ENCODE measurements at regions not wholly inside any gene's neighbourhood (a gene's known extent, or its start where the extent isn't known, plus 50 kb on each side); places are given as distances from the start of the nearest gene placed in this dataset.

- H3K9me3 Mint-ChIP-seq (ENCODE audit: unreplicated experiment), result peaks cover 16% of the 10 kb centered on the region
- H3K36me3 Mint-ChIP-seq (ENCODE audit: insufficient read depth, unreplicated experiment), result no peaks in the 10 kb centered on the region
- POLR2A ChIA-PET, result interaction anchor here (0.6 kb wide), 1 partner anchor 16 kb away, joined by 3 read pairs; no protein-coding TSS in a partner anchor
- no peak for DNase-seq (ENCODE audit: unreplicated experiment)
- no peaks in the 10 kb centered on the region for H3K27me3 Mint-ChIP-seq (ENCODE audit: insufficient read depth, unreplicated experiment)
- BruUV-seq (replicated peaks), result no TSS peak
- no peak overlapping the region for H3K4me3 Mint-ChIP-seq (ENCODE audit: unreplicated experiment)
- no peaks in the 10 kb centered on the region for H3K4me1 Mint-ChIP-seq (ENCODE audit: insufficient read depth, unreplicated experiment)
- H3K27ac Mint-ChIP-seq (ENCODE audit: low read depth, unreplicated experiment), result no peak overlapping the region
- intact Hi-C loops (cut with micrococcal nuclease), result no loop called here
- no peak for TF ChIP-seq CTCF (IDR thresholded peaks at IDR 0.05; ENCODE audit: unreplicated experiment)
- CTCF ChIA-PET, result no interaction called here
Measured at GRCh38 chr2:31469648-31470047, 55.1 kb upstream of the XDH start.

- POLR2A ChIA-PET, result interaction anchor here (0.6 kb wide), 1 partner anchor 691 kb away, joined by 3 read pairs; no protein-coding TSS in a partner anchor
- intact Hi-C loops (cut with micrococcal nuclease), result no loop called here
- Mint-ChIP-seq H3K4me1 (ENCODE audit: insufficient read depth, unreplicated experiment) (no peaks in the 10 kb centered on the region), H3K9me3 (ENCODE audit: unreplicated experiment) (peaks cover 11% of the 10 kb centered on the region), H3K36me3 (ENCODE audit: insufficient read depth, unreplicated experiment) (no peaks in the 10 kb centered on the region), H3K4me3 (ENCODE audit: unreplicated experiment) (no peak overlapping the region), H3K27ac (ENCODE audit: low read depth, unreplicated experiment) (no peak overlapping the region), H3K27me3 (ENCODE audit: insufficient read depth, unreplicated experiment) (no peaks in the 10 kb centered on the region)
- no peak for DNase-seq (ENCODE audit: unreplicated experiment)
- TF ChIP-seq CTCF (IDR thresholded peaks at IDR 0.05; ENCODE audit: unreplicated experiment), result no peak
- CTCF ChIA-PET, result no interaction called here
- no TSS peak for BruUV-seq (replicated peaks)
Measured at GRCh38 chr2:31467426-31467825, 52.9 kb upstream of the XDH start.

Measured in MCF 10A (cell line).